DMS114 treated with DMSO at 0.1 percent for 48 hours (cell line): ENCODE measurements at regions not wholly inside any gene's neighbourhood (a gene's known extent, or its start where the extent isn't known, plus 50 kb on each side); places are given as distances from the start of the nearest gene placed in this dataset.

Experiments used
- DNase-seq: peaks from one replicate; lab custom pipeline; 2025; ENCODE audit not compliant: unreplicated experiment; lab: John Stamatoyannopoulos, UW

DNA sequence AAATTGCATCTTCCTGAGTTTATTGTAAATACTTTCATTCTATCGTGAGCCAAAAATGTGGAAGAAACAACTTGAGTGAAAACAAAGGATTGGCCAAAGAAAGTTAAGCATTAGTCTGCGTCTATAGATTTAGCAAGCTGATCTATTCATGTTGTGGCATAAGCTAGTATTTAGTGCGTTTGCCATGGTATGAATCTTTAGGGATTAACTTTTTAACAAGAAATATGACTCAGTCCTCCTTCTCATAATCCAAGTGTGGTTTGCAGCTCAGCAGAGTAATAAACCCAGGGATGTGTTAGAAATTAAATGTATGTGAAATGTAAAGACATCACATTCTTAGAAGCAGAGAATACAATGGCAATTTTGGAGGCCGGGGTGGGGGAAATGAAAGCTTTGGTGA, 1110.9 kb downstream of the NLGN4X start:
- DNase-seq = no peak

DNA sequence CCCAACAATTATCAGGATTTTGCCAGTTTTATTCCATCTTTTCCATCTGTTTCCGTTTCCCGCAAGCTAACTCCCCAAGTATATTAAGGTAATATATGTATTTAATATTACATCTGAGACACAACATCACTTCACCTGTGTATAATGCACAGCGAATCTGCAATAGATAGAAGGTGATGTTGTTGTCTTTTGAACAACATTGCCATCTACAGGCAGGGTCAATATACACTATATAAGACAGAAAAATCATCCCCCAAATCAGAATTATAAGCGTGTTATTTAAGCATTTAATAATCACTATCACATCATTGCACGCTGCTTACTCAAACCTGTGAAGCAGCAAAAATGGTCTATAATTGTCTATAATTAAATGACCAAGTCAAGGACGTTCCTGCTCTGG, 1115.5 kb downstream of the NLGN4X start:
- no peak for DNase-seq

DNA sequence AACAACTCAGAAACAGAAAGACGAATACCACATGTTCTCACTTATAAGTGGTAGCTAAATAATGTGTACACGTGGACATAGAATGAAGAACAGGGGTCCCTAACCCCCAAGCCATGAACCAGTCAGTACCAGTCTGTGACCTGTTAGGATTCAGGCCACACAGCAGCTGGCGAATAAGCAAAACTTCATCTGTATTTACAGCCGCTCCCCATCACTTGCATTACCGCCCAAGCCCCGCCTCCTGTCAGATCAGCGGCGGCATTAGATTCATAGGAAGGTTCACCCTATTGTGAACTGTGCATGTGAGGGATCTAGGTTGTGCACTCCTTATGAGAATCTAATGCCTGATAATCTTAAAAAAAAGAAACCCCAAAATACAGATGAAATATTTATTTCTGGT, 1128.7 kb downstream of the NLGN4X start:
- no peak for DNase-seq

DNA sequence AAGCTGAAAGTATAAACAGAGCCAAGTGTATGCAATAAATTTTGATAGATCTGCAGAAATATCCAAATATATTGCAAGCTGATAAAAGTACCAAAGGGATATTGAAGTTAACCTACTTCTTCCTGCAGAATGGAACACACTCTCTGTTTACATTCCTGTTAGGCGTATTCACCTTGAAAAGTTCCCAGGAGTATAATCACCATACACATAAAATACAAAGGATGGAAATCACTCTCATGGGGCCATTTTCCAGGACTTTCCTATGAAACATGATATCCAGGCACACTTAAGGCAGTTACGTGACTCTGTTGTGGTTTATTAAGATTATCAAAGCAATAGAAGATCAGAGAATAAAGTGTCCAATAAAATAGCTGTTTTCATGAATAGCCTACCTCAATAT, 1142.3 kb downstream of the NLGN4X start:
- no peak for DNase-seq

DNA sequence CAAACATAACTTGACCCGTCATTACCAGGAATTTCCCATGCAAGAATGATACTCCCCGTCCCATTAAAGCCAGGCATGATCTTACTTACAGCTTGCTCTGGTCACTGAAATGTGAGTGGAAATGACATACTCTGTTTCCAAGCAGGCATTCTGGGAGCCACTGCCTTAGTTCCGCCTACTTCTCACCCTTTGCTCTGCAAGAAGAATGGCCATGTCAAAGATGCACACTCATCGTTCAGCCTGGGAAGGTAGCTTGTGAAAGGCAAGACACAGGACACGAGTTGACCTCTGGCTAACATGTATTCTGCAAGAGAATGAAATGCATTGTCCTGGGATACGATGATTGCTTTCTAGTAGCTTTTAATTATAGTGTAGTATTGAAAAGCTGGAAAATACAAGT, 1144.4 kb downstream of the NLGN4X start:
- DNase-seq = no peak

DNA sequence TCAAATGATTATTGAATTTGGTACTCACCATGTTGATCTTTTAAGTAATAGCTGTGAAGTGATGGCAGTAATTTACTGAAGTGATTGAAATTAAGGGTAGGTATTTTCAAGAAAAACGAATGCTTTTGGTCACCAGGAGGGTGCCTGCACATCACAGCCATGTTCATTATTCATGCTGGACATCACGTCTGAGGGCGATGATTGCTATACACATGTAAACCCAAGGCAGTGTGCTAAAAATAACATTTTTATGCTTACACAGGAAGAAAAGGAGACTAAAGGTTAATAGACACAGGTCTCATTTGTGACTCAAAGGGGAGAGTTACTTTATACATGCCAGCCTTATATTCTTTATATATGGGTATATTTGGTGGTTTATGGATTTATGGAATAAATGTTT, 1146.0 kb downstream of the NLGN4X start:
- no peak for DNase-seq

DNA sequence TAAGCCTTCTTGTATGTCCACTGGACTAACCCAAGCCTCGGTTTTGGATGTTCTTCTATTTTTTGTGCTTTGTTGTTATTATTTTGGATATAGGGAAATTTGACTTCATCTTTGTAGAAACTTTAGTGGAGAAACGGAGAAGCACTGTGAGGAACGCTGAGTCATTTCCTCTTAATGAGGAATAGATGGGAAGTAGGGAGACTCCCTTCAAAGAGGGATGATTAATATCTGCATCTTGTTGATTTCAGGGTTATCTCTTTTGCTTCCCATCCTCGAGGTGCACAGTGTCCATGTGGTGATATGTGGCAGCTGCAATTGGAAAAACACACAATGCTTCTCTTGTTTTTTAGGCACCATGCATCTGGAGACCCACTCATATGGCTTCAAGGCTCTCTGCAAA, 1147.9 kb downstream of the NLGN4X start:
- no peak for DNase-seq

DNA sequence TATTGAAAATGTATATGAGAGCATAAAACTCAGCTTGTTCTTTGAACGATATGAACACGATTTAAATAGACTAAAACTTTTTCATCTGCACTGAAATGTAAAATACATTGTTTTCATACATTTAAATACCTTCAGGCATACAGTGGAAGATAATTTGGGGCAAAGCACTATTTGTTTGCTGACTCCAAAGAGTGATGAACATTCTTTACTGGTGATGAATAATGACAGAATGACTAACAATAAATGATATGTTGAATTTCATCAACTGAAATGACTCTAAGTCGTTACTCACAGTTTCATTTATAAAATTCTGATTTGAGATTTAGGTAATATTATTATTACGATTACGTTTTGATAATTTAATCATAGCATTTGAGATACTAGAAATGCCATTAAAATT, 1160.1 kb downstream of the NLGN4X start:
- no peak for DNase-seq

DNA sequence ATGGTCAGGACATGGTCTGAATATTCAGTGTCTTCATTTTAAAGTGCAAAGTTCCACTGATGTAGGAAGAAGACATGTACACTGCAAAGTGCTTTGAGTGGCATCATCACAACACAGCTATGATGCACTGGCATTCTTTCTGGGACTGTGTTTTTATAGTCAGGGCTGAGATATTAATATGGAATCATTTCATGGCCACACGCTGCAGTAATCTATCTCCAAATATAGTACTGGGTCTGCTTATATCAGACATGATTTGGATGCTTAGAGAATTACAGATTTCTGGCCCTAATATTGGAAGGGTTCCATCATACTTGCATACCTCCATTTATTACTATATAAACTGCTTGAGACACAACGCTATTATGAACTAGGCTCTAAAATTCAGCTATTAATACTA, 1170.9 kb downstream of the NLGN4X start:
- DNase-seq = no peak

DNA sequence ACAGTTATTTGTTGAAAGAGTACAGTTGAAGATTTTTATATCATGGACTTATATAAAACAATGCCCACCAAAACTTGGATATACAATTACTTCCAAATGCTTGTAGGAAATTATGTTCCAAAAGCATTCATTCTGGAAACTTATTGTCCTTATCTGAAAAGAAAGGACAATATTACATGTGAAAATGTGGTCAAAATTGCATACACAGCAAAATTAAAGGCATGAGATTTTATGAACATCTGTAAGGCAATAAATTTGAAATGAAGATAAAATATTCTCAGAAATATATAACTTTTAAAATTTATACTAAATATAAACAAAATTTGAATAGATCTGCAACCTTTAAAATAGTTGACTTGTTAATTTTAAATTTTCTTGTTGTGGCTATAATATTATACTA, 1173.8 kb downstream of the NLGN4X start:
- no peak for DNase-seq

DNA sequence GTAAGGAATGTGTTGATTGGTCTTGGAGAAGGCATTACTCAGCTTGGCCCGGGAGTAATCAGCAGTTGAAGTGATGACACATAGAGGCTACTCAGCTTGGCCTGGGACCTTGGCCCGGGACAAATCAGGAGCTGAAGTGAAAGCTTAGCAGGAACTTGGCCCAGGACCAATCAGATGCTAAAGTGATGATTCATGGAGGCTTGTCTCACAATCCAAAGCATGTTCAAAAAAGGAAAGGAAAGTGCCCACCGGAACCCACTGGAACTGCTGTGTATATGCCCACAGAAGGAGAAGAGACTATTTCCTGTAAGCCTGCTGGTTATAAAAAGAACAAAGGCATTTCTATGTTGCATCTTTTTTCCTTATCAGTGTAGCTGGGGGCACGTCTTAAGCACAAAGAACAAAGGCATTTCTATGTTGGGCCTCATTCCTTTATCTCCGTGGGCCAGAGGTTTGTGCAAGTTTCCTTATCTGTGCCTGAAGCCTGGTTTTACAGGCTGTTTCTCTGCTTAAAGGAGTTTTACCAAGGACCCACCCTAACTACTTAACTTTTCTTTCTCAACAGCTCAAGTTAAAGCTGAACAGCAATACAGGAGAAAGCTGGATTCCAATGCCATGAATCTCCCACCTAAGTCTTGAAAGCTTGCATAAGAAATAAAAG, 1176.7 kb downstream of the NLGN4X start:
- DNase-seq = no peak

DNA sequence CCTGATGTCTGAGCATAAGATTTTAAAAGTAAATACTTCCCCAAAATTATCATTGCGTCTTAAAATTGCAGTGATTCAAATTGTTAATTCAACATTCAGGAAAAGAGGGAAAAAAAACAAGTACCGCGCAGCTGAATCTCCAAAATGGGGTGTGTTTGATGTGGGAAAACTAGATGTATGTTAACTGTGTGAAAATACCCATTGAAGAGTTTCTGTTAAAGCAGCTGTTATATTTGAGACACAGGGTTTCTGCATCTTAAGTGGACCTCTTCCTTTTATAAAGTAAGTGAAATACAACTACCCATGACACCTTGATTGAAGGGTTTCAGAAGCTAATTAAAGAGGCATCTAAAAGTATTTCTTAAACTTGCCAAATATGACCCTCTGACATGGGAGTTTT, 1186.1 kb downstream of the NLGN4X start:
- DNase-seq = no peak

DNA sequence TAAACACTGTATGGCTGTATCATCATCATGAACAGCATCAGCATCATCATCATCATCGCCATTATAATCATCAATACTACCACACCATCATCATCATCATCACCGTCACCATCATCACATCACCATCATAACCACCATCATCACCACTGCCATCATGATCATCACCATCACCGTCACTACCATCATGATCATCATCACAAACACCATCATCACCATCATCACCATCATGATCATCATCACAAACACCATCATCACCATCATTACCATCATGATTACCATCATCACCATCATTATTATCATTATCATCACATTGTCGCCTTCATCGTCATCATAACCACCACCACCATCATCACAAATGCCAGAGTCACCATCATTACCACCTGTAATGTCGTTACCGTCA, 1196.9 kb downstream of the NLGN4X start:
- no peak for DNase-seq

DNA sequence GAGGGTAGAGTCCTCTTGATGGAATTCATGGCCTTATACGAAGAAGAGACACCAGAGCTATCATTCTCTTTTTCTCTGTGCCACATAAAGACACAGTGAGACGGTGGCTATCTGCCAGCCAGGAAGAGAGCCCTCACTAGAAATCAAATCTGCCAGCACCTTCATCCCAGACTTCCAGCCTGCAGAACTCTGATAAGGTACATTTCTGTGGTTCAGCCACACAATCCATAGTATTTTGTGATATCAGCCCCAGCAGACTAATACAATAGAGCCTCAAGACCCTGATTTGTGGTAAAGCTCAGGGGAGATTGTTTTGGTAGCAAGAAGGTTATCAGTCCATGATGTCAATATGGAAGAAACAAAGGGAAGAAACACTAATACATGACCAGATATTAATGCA, 1213.2 kb downstream of the NLGN4X start:
- DNase-seq = no peak

DNA sequence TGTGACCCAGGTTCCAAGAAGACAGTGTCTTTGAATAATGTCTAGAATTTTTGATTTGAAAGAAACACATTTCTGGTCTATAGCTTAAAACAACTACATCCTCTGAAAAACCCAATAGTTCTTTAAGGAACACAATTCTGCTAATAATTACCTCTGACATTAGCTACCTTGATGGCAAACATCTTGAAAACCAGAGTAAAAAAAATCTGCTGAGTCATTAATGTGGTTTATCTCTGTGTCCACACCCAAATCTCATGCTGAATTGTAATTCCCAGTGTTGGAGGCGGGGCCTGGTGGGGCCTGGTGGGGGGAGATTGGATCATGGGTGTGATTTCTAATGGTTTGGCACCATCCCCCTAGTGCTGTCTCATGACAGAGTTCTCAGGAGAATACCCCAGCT, 1233.8 kb downstream of the NLGN4X start:
- DNase-seq = no peak

DNA sequence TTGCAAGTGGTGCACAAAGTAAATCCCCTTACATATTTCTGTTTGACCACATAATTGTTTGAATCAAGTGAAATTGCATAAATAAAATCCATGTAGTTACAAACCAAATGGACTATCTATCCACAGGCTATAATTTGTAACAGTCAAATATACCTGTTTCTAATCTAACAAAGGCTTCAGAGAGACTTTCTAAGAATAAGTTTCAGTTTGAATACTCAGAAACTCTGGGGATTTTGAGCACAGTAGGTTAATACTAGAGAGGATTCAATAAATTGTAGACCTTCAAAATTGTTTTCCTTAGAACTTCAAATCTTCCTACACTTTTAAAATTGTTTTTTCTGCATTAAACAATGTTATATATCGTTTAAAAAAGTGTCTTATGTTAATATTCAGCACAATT, 1250.1 kb downstream of the NLGN4X start:
- DNase-seq = no peak

DNA sequence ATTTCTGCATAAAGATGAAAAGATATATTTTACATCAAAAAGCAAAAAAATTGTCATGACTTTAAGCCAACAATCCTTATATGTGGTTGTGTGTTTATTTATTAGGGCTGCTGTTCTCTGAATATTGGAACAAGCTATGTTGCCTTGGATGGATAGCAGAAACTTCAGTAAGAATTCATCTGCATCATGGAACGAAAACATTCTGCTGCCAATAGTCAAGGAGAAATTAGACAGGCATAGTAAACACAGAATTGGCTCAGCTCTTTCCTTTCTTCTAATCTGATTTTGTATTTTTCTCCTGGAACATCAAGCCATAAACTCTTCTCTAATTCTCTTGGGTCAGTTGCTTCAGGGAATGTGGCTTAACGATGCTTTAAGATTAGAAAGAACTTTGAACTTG, 1257.0 kb downstream of the NLGN4X start:
- DNase-seq = no peak

DNA sequence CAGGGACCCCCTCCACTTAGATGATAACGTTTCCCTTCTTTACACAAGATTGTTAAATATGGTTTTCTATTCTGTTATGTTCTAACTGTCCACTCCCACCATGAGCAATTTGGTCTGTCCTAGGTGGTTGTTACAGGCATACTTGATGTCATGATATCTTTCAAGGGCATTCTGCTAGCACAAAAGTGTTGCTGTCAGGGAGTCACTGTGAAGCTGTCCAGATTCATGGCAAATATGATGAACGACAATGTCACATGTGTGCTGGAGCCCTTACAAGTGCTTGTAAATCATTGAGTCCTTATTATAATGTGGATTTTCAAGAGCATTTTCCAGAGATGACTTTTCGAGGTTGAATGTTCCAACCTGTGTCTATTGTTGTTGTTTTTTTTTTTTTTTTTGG, 1250.7 kb upstream of the PRKX start:
- no peak for DNase-seq

DNA sequence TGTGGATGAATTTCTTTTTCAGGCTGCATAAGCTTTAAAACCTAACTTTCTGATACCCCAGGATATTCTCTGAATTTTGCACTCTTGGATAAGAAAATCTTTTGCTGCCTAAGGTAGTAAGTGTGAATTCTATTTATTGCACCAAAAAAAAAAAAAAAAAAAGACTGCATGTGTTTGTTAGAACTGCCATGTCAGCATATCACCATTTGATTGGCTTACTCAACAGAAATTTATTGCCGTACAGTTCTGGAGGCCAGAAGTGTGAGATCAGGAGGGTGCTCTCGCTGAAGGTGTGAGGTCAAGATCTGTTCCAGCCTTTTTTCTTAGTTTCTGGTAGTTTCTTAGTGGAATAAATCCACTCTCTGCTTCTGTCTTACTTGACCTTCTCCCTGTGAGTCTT, 1250.0 kb upstream of the PRKX start:
- no peak for DNase-seq

DNA sequence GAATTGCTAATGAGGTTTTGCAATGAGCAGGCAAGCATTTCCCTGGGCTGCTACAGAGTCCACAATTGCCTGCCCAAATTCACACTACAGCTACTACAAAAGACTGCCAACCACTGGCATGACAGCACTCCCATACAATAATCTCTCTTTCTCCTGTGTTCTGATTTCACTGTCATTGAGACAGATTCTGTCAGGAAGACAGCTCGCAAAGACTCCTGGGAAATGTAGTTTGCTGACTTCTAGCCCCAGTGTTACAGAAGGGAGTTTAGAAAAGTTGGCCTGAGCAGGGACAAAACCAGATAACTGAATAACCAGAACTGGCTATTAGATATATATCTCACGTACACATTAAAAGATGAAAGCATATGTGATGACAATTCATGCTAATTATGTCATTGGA, 1231.3 kb upstream of the PRKX start:
- DNase-seq = no peak

DNA sequence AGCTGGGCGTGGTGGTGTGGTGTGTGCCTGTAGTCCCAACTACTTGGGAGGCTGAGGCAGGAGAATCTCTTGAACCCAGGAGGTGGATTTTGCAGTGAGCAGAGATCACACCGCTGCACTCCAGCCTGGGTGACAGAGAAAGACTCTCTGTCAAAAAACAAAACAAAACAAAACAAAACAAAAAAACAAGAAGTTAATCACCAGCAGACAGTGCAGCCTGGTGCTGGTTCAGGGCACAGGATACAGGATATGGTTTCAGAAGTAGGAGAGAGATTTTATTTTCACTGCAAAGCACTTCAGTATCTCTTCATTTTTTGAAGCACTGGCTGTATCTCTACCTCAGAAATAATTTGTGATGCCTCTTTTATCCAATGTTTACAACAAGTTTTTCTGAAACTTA, 1222.9 kb upstream of the PRKX start:
- no peak for DNase-seq

DNA sequence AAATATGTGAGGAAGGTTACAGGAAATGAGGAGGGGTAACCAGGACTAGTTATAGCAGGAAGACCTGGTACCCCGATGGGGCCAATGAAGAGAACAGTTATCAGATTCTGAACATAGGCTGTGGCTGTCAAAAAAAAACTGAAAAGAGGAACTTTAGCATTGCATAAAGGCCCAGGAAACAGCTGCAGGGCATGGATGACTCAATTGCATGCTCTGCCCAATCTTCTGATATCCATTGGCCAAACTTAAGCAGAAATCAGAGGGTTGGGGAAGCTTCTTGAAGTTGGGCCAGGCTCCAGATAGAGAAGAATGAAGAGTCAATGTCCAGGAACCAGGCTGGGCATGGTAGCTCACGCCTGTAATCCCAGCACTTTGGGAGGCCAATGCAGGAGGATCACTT, 1222.4 kb upstream of the PRKX start:
- no peak for DNase-seq

DNA sequence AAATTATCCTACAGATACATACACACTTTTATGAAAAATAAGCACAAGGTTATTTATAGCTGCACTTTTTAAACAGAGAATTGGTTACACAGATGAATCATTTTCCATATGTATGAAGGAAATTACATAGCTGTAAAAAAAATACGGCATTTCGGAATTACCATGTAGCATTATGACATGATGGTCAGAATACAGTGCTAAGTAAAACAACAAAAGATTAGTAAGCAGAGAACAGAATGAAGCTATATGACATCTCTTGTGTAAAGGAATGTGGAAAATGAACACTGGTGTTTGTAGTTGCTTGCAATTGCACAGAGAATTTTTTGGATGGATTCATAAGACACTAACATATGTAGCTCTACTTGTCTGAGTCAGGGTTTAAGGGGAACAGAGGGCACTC, 1222.0 kb upstream of the PRKX start:
- no peak for DNase-seq

DNA sequence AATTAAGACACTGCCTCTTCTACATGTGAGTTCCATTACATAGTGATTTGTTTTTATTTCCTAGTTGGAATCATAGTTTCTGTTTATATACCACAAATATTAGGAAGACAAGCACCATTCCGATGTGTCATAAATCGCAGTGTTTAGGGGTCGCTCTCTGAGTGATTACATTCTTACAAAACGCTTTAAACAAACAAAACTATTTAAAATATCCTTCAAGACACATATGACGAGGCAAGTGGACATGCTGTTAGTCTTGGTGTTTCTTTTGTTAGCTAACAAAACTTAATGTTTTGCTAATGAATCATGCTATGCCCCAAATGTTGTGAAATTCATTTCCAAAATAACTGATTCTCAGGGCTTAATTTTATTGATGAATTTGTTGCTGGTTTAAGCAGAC, 1219.3 kb upstream of the PRKX start:
- no peak for DNase-seq
